HL-60/S4 treated with phorbol 12-myristate 13-acetate at 8.2 ng/mL for 4 days and 3 days (cell line): ENCODE measurements at regions not wholly inside any gene's neighbourhood (a gene's known extent, or its start where the extent isn't known, plus 50 kb on each side); places are given as distances from the start of the nearest gene placed in this dataset.
"Not testable (repeated sequence)": the region's sequence is repeated elsewhere in the genome, so short reads cannot be mapped to it uniquely, and the experiment has no call there.

Experiments
- in situ Hi-C: fragments of 300-500 bp; cut with MboI; formaldehyde crosslinking; loops from 2 replicates; pipeline ENCODE4 v1.15.0; 2022; ENCODE audit warnings: low sequenced_read_pairs

DNA sequence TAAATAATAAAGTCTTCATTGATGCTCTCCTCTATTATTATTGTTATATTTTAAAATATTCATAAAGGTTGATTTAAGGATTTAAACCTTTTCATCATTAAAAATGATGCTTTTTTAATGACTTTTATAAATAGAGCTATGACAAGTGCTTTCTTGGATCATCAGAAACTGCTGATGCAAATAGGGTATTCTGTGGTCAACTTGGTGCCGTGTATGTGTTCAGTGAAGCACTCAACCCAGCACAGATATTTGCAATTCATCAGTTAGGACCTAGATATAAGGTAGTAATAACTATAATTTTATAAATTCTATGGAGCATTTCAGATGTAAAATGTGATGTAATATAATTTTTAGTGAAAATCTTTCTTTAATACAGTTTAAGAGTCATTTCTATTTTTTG lies 208.7 kb downstream of the CCDC74A start:
- in situ Hi-C loops, result not testable (repeated sequence)

GRCh38 chr2:131738533-131738932 lies 210.8 kb downstream of the CCDC74A start:
- in situ Hi-C loops, result not testable (repeated sequence)

DNA sequence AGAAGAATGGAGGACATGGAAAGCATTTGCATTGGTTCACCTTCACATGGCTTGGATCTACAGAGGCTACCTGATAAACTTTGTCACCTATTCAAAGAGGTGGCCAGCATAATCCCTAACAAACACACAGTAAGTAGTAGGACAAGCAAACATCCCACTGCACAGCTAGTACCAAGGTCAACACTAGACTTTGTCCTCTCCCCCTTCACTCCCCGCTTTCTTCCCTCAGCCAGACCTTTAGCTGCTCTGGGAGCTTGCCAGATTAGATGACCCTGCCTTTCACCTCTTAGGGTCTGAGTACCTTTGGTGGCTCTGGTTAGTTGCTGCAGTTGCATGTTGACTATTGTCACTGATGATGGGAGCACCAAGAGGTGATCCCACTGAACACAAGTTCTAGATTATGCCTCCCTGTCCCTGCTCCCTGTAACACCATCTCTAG lies 211.3 kb downstream of the CCDC74A start:
- in situ Hi-C loops, result not testable (repeated sequence)

GRCh38 chr2:131753640-131754561 lies 226.2 kb downstream of the CCDC74A start:
- in situ Hi-C loops, result no loop called here

DNA sequence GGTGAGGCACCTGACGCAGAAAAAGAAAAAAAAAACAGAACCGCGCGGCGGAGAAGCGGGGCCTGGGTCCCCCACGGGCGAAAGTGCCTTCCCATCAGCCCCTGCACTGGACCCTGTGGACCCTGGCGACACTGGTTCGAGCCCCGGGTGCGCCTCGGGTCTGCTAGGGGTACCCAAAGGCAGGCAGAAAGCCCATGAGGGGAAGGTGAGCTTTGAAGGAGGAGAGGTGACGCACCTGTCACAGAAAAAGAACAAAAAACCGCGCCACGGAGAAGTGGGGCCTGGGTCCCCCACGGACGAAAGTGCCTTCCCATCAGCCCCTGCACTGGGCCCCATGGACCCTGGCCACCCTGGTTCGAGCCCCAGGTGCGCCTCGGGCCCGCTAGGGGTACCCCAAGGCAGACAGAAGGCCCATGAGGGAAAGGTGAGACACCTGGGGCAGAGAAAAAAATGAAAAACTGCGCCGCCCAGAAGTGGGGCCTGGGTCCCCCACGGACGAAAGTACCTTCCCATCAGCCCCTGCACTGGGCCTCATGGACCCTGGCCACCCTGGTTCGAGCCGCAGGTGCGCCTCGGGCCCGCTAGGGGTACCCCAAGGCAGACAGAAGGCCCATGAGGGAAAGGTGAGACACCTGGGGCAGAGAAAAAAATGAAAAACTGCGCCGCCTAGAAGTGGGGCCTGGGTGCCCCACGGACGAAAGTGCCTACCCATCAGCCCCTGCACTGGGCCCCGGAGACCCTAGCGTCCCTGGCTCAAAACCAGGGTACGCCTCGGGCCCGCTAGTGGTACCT lies 227.4 kb downstream of the CCDC74A start:
- in situ Hi-C loops, result no loop called here

DNA sequence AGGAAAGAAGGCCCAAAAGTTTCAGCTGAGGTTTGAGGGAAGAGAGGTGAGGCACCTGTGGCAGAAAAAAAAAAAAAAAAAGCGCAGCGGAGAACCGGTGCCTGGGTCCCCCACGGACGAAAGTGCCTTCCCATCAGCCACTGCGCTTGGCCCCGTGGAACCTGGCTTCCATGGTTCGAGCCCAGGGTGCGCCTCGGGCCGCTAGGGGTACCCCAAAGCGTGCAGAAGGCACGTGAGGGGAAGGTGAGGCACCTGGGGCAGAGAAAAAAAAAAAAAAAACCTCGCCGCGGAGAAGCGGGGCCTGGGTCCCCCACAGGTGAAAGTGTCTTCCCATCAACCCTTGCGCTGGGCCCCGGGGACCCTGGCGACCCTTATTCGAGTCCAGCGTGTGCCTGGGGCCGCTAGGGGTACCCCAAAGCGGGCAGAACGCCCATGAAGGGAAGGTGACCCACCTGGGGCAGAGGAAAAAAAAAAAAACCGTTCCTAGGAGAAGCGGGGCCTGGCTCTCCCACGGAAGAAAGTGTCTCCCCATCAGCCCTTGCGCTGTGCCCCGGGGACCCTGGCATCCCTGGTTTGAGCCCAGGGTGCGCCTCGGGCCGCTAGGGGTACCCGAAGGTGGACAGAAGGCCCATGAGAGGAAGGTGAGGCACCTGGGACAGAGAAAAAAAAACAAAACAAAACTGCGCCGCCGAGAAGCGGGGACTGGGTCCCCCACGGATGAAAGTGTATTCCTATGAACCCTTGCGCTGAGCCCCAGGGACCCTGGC lies 228.6 kb downstream of the CCDC74A start:
- in situ Hi-C loops, result no loop called here

DNA sequence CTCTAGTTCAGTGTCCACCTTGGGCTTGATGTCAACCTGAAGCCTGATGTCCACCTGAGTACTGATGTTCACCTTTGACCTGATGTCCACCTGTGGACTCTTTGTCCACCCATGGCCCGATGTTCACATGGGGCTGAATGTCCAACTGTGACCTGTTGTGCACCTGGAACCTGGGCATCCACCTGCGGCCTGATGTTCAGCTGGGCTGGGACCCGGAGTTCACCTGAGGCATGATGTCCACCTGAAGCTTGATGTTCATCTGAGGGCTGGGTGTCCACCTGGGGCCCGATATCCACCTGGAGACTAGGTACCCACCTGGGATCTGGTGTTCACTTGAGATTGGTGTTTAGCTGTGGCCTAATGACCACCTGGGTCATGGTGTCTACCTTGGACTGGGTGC lies 231.3 kb downstream of the CCDC74A start:
- in situ Hi-C loops, result not testable (repeated sequence)

- in situ Hi-C loops, result not testable (repeated sequence)
These were observed 247.4 kb downstream of the CCDC74A start for GRCh38 chr2:131774955-131775555.

GRCh38 chr2:131775903-131776506 lies 248.3 kb downstream of the CCDC74A start:
- in situ Hi-C loops, result not testable (repeated sequence)

DNA sequence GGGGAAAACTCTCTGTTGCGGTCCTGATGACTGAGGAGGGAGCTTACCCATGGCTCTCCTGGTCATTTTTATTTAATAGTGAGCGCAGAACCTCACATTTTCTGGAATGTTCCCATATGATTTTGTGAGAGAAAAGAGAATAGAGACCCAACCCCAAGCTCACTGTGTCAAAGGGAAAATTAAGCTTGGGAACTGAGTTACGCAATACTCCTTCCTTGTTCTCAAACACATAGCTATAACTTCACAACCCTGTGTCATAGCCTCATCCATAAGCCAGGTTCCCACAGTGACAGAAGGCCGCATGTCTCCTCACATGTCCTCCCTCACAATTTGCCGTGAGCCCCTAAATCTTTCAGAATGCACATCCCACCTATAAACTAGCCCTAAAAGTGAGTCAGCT lies 252.8 kb downstream of the CCDC74A start:
- in situ Hi-C loops, result not testable (repeated sequence)

DNA sequence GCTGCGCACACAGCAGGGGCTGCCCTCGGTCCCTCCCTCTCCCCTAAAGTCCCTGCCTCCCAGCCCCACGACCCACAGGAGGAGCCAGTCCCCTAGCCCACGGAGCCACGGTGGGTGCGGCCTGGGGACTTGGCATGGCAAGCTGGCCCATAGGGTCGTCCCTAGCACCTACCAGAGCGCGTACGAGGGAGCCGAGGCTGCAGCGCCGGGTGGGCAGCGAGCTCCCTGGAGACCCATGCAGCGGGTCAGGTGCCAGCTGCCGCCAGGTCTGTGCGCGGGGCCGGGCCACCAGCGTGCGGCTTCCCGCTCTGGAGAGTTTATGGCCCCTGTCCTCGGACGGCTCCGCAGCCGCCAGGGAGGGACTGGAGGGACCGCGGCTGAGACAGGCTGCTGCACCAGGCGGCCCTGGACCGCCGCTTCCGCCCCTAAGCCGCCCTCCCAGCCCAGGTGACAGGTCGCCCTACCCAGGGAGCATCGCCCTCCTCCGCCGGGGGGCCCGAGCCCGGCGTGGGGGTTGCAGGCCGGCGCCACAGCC lies 273.6 kb downstream of the CCDC74A start:
- in situ Hi-C loops, result no loop called here

- in situ Hi-C loops, result not testable (repeated sequence)
These were observed 274.2 kb downstream of the CCDC74A start for GRCh38 chr2:131801745-131802350.

DNA sequence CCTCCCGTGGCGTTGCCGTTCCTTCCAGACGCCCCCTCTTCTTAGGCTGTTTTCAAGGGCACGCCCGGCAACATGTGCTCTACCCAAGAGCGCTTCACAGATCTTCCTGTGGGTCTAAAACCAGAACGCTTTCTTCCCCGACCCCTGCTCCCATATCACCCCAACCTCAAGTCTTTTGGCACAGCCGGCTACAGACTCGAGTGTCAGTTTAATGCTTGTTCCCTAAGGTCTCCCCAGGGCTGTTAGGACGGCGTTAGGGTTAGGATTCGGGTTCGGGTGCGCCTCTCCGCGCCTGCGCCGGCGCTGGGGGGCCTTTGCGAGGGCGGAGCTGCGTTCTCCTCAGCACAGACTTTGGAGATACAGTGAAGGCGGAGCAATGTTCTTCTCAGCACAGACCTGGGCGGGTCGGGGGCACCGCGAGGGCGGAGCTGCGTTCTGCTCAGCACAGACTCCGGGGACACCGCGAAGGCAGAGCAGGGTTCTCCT lies 274.7 kb downstream of the CCDC74A start:
- in situ Hi-C loops, result not testable (repeated sequence)

DNA sequence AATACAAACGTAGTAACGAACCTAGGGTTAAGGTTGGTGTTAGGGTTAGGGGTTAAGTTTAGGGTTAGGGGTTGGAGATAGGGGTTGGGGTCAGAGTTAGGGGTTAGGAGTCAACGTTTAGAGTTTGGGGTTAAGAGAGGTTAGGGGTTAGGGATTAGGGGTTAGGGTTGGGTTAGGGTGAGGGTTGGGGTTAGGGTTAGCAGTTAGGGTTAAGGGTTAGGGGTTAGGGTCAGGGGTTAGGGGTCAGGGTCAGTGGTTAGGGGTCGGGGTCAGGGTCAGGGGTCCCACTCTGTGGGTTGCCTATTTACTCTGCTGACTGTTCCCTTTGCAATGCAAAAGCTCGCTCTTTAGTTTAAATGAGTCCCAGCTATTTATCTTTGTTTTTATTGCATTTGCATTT lies 275.5 kb downstream of the CCDC74A start:
- in situ Hi-C loops, result not testable (repeated sequence)

- in situ Hi-C loops, result not testable (repeated sequence)
These were observed 284.9 kb downstream of the CCDC74A start for GRCh38 chr2:131812605-131813004.

DNA sequence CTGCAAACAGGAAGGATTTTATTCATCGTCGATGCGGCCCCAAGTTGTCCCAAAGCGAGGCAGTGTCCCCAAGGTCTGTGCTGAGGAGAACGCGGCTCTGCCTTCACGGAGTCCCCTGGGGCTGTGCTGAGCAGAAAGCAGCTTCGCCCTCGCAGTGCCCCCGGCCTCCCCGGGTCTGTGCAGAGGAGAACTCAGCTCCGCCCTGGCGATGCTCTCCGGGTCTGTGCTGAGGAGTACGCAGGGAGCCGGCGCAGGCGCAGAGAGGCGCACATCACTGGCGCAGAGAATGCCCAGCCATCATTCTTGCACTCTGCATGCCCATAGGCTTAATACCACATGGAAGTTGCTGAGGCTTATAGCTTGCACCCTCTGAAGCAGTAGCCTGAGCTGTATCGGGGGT lies 285.7 kb downstream of the CCDC74A start:
- in situ Hi-C loops, result not testable (repeated sequence)

DNA sequence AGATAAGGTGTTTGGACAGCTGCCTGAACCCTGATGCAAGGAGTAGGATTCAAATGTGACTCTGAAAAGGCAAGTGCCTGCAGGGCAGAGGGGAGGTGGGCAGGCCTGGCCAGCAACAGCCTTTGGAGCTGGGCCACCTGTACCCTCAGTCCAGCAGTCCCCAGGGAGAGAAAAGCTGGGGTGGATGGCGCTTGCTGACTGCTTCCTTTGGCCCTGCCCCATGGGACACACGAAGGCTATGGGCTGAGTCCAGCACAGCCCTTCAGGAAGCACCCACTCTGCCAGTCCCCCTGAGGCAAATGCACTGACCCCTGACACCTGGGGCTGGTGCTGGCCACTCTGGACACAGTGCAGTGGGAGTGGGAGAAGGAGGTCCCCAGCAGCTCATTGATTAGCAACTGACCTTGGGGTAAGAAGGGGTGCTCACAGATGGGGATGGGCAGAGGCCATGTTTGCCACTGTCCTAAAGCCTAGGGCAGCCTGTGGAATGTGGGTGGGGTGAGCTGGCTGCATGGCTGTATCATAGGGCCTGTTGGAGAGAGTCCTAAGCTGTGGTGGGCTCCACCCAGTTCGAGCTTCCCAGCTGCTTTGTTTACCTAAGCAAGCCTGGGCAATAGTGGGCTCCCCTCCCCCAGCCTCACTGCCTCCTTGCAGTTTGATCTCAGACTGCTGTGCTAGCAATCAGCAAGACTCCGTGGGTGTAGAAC lies 290.7 kb downstream of the CCDC74A start:
- in situ Hi-C loops, result not testable (repeated sequence)

GRCh38 chr2:131822237-131822721 lies 294.6 kb downstream of the CCDC74A start:
- in situ Hi-C loops, result not testable (repeated sequence)

DNA sequence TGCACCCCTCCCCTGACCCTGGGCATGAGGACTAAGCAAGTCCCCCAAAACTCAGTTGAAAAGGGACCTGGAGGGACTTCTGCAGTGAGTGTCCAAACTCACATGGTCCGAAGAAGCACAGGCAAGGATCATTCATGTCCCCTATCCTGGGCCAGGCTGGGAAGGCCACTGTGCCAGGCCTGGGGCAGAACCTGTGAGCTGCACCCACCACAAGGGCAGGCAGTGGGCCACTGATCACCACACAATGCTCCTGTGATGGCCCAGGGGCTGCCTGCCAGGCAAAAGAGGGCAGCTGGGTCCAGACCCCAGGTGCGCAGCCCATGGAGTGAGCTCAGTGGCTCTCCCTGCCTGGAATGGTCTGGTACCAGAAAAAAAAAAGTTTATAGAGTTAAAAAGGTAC lies 295.4 kb downstream of the CCDC74A start:
- in situ Hi-C loops, result not testable (repeated sequence)
